Gastrocnemius medialis (tissue), 4 donors: ENCODE measurements at regions not wholly inside any gene's neighbourhood (a gene's known extent, or its start where the extent isn't known, plus 50 kb on each side); places are given as distances from the start of the nearest gene placed in this dataset.
"Not testable (repeated sequence)": the region's sequence is repeated elsewhere in the genome, so short reads cannot be mapped to it uniquely, and the experiment has no call there.

Experiments
- ATAC-seq, 2 donors: fragments of 150-250 bp; one replicate each; pipeline ENCODE4 v1.9.1; 2016
- DNase-seq, 2 donors: peaks; one replicate each; pipeline ENCODE4 v3.0.0-alpha.2; 2019
- H3K27ac ChIP-seq, 4 donors: fragments of 200-600 bp; sonication (generic); 1 replicate in 1 of 4; 2 replicates in 3 of 4; pipeline ENCODE4 v1.5.1; 2016 to 2018; ENCODE audit warnings: mild to moderate bottlenecking in 2 of 4, moderate library complexity in 1 of 4
- H3K27me3 ChIP-seq, 3 donors: fragments of 200-600 bp; sonication (generic) in 2 of 3; 1 replicate in 1 of 3; 2 replicates in 2 of 3; pipeline versions ENCODE4 v1.5.1 to v1.6.0; 2016 to 2019; ENCODE audit warnings: mild to moderate bottlenecking in 1 of 3, moderate library complexity in 1 of 3
- H3K36me3 ChIP-seq, 2 donors: fragments of 200-600 bp; sonication (generic) in 1 of 2; one replicate each; pipeline ENCODE4 v1.5.1; 2017 to 2018
- H3K4me1 ChIP-seq, 2 donors: fragments of 200-600 bp; sonication (generic) in 1 of 2; one replicate each; pipeline ENCODE4 v1.5.1; 2016 to 2017; ENCODE audit warnings: mild to moderate bottlenecking in 2 of 2
- H3K4me3 ChIP-seq, 4 donors: fragments of 200-600 bp; sonication (generic) in 3 of 4; 1 replicate in 1 of 4; 2 replicates in 3 of 4; pipeline ENCODE4 v1.5.1; 2016 to 2019; ENCODE audit warnings: mild to moderate bottlenecking in 2 of 4
- H3K9me3 ChIP-seq, 3 donors: fragments of 200-600 bp; sonication (generic) in 2 of 3; 1 replicate in 1 of 3; 2 replicates in 2 of 3; pipeline ENCODE4 v1.5.1; 2016 to 2019
- POLR2A ChIP-seq, 2 donors: fragments of 450-650 bp; IDR thresholded peaks; one replicate each; pipeline ENCODE4 v1.6.1; 2017; ENCODE audit warnings: antibody characterized with exemption in 2 of 2, mild to moderate bottlenecking in 2 of 2, moderate library complexity in 2 of 2
- in situ Hi-C, 4 donors: fragments of 200-750 bp; cut with MboI; loops; one replicate each; pipeline versions ENCODE4 v1.15.0 to v1.8.0; 2017; ENCODE audit warnings: low sequenced_read_pairs in 4 of 4
- intact Hi-C: fragments of 100-400 bp; cut with DNase I; formaldehyde crosslinking; loops from one replicate; pipeline ENCODE4 v1.15.1; 2023; ENCODE audit warnings: low total_unique reads
- TF ChIP-seq, protein P1 (sequence below), 5 experiments: fragments of 450-650 bp in 3 of 5; fragments of 200-600 bp in 2 of 5; sonication (generic) in 2 of 5; IDR thresholded peaks in 4 of 5; conservative IDR thresholded peaks in 1 of 5; 1 replicate in 4 of 5; 2 replicates in 1 of 5; pipeline ENCODE4 v1.5.1; 2016 to 2019; ENCODE audit warnings: antibody characterized with exemption in 5 of 5, mild to moderate bottlenecking in 3 of 5, moderate library complexity in 3 of 5

- Histone ChIP-seq H3K27ac (no peak overlapping the region), H3K4me3 (no peak overlapping the region), H3K36me3 (no peaks in the 10 kb centered on the region), H3K4me1 (no peaks in the 10 kb centered on the region), H3K9me3 (no peaks in the 10 kb centered on the region), H3K27me3 (no peaks in the 10 kb centered on the region)
- intact Hi-C loops = no loop called here
- DNase-seq (no peak), ATAC-seq (no peak)
- in situ Hi-C loops = no loop called here
- TF ChIP-seq POLR2A (IDR thresholded peaks at IDR 0.05) = no peak
- TF ChIP-seq, protein P1, sequence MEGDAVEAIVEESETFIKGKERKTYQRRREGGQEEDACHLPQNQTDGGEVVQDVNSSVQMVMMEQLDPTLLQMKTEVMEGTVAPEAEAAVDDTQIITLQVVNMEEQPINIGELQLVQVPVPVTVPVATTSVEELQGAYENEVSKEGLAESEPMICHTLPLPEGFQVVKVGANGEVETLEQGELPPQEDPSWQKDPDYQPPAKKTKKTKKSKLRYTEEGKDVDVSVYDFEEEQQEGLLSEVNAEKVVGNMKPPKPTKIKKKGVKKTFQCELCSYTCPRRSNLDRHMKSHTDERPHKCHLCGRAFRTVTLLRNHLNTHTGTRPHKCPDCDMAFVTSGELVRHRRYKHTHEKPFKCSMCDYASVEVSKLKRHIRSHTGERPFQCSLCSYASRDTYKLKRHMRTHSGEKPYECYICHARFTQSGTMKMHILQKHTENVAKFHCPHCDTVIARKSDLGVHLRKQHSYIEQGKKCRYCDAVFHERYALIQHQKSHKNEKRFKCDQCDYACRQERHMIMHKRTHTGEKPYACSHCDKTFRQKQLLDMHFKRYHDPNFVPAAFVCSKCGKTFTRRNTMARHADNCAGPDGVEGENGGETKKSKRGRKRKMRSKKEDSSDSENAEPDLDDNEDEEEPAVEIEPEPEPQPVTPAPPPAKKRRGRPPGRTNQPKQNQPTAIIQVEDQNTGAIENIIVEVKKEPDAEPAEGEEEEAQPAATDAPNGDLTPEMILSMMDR (IDR thresholded peaks at IDR 0.05 in 4 of 5, conservative IDR thresholded peaks at IDR 0.05 in 1 of 5) = no peak
Measured at GRCh38 chr14:28307506-28307905, 459.1 kb upstream of the FOXG1 start.

- no peaks in the 10 kb centered on the region for H3K27me3 ChIP-seq
- no peaks in the 10 kb centered on the region for H3K36me3 ChIP-seq
- H3K9me3 ChIP-seq = no peaks in the 10 kb centered on the region
- in situ Hi-C loops = no loop called here
- intact Hi-C loops = no loop called here
- DNase-seq = no peak
- no peaks in the 10 kb centered on the region for H3K4me1 ChIP-seq
- no peak overlapping the region for H3K27ac ChIP-seq
- TF ChIP-seq, protein P1 (IDR thresholded peaks at IDR 0.05 in 4 of 5, conservative IDR thresholded peaks at IDR 0.05 in 1 of 5) = no peak
- TF ChIP-seq POLR2A (IDR thresholded peaks at IDR 0.05) = no peak
- H3K4me3 ChIP-seq = no peak overlapping the region
- ATAC-seq = no peak
Measured at GRCh38 chr14:28308734-28309133, 457.9 kb upstream of the FOXG1 start.

DNA sequence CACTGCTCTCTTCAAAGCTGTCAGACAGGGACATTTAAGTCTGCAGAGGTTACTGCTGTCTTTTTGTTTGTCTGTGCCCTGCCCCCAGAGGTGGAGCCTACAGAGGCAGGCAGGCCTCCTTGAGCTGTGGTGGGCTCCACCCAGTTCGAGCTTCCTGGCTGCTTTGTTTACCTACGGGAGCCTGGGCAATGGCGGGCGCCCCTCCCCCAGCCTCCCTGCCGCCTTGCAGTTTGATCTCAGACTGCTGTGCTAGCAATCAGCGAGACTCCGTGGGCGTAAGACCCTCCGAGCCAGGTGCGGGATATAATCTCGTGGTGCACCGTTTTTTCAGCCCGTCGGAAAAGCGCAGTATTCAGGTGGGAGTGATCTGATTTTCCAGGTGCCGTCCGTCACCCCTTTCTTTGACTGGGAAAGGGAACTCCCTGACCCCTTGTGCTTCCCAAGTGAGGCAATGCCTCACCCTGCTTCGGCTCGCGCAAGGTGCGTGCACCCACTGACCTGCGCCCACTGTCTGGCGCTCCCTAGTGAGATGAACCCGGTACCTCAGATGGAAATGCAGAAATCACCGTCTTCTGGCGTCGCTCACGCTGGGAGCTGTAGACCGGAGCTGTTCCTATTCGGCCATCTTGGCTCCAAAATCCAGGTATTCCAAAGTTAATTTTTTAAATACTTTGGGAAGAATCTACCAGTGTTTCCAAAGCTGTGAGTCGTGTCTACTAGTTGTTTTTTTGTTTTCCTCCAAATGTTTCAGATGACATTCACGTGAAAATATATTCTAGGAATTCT lies 448.5 kb upstream of the FOXG1 start:
- intact Hi-C loops, H3K27ac ChIP-seq, ATAC-seq, H3K4me3 ChIP-seq, H3K4me1 ChIP-seq, DNase-seq, H3K27me3 ChIP-seq, in situ Hi-C loops, H3K9me3 ChIP-seq, H3K36me3 ChIP-seq: not testable (repeated sequence)

GRCh38 chr14:28321475-28322244 lies 444.9 kb upstream of the FOXG1 start:
- ATAC-seq (no peak), DNase-seq (no peak)
- Histone ChIP-seq H3K27me3 (no peaks in the 10 kb centered on the region), H3K27ac (no peak overlapping the region), H3K36me3 (no peaks in the 10 kb centered on the region), H3K4me3 (no peak overlapping the region), H3K4me1 (no peaks in the 10 kb centered on the region), H3K9me3 (no peaks in the 10 kb centered on the region)
- intact Hi-C loops (no loop called here), in situ Hi-C loops (no loop called here)
- TF ChIP-seq, protein P1 (IDR thresholded peaks at IDR 0.05 in 4 of 5, conservative IDR thresholded peaks at IDR 0.05 in 1 of 5) = no peak

- in situ Hi-C loops = no loop called here
- ATAC-seq = no peak
Measured at GRCh38 chr14:28323366-28323765, 443.2 kb upstream of the FOXG1 start.

More at GRCh38 chr14:28323366-28323765, 443.2 kb upstream of the FOXG1 start:
- Histone ChIP-seq H3K4me3 (no peak overlapping the region), H3K27me3 (no peaks in the 10 kb centered on the region), H3K4me1 (no peaks in the 10 kb centered on the region), H3K36me3 (no peaks in the 10 kb centered on the region), H3K9me3 (no peaks in the 10 kb centered on the region), H3K27ac (no peak overlapping the region)
- no peak for DNase-seq
- intact Hi-C loops = no loop called here
- TF ChIP-seq, protein P1 (IDR thresholded peaks at IDR 0.05 in 4 of 5, conservative IDR thresholded peaks at IDR 0.05 in 1 of 5) = no peak
- no peak for TF ChIP-seq POLR2A (IDR thresholded peaks at IDR 0.05)
